Heart right ventricle (tissue), 16 donors: ENCODE measurements at regions not wholly inside any gene's neighbourhood (a gene's known extent, or its start where the extent isn't known, plus 50 kb on each side); places are given as distances from the start of the nearest gene placed in this dataset.

Source experiments
- ATAC-seq, 8 donors: fragments of 200-7000 bp; cut with Tn5 transposase; one replicate each; pipeline ENCODE4 v1.9.1; 2020; ENCODE audit warnings: mild to moderate bottlenecking in 8 of 8, moderate library complexity in 8 of 8, moderate number of reproducible peaks in 1 of 8
- DNase-seq, 2 donors: peaks; one replicate each; pipeline ENCODE4 v3.0.0-alpha.2; 2020
- H3K27ac ChIP-seq, 10 donors: fragments of 200-600 bp; sonication (generic) in 2 of 10; one replicate each; pipeline versions ENCODE4 v1.5.0 to v1.8.0; 2020 to 2022; ENCODE audit warnings: mild to moderate bottlenecking in 3 of 10
- H3K27me3 ChIP-seq, 7 donors: fragments of 200-600 bp; one replicate each; pipeline ENCODE4 v1.8.0; 2021 to 2022; ENCODE audit warnings: mild to moderate bottlenecking in 2 of 7
- H3K36me3 ChIP-seq, 9 donors: fragments of 200-600 bp; sonication (generic) in 1 of 9; one replicate each; pipeline versions ENCODE4 v1.5.0 to v1.8.0; 2020 to 2022; ENCODE audit warnings: mild to moderate bottlenecking in 2 of 9
- H3K4me1 ChIP-seq, 9 donors: fragments of 200-600 bp; sonication (generic) in 1 of 9; one replicate each; pipeline versions ENCODE4 v1.5.0 to v1.8.0; 2020 to 2022; ENCODE audit warnings: mild to moderate bottlenecking in 4 of 9
- H3K4me3 ChIP-seq, 10 donors: fragments of 200-600 bp; sonication (generic) in 2 of 10; one replicate each; pipeline versions ENCODE4 v1.5.0 to v1.8.0; 2020 to 2022; ENCODE audit warnings: mild to moderate bottlenecking in 7 of 10, moderate library complexity in 2 of 10
- H3K9me3 ChIP-seq, 11 donors: fragments of 200-600 bp in 10 of 11; sonication (generic) in 2 of 11; one replicate each; pipeline versions ENCODE4 v1.5.0 to v1.8.0; 2013 to 2022; ENCODE audit warnings: mild to moderate bottlenecking in 2 of 11, control low read depth in 1 of 11, moderate library complexity in 1 of 11
- whole genome bisulfite sequencing, 2 donors: extraction: QIAGEN DNeasy Blood & Tissue Kit; methylation state at CpG; one replicate each; pipeline ENCODE4 v1.1.7; 2013; ENCODE audit warnings: inconsistent platforms in 1 of 2; 5-methylcytosine and 5-hydroxymethylcytosine counted together
- intact Hi-C, 10 donors: fragments of 100-400 bp; cut with DNase I; formaldehyde crosslinking; loops; one replicate each; pipeline versions ENCODE4 v1.11.1 to v1.14.2; 2022
- TF ChIP-seq, protein P1 (sequence below), 9 donors: fragments of 200-600 bp; sonication (generic) in 2 of 9; IDR thresholded peaks; one replicate each; pipeline versions ENCODE4 v1.5.0 to v1.8.0; 2021 to 2022; ENCODE audit warnings: antibody characterized with exemption in 9 of 9, mild to moderate bottlenecking in 5 of 9, moderate library complexity in 1 of 9
- donor health status: Arrhythmogenic right ventricular cardiomyopathy.
- donor health status: ischemic (EF 13 %, LVEDD 7.1; RV severe dilation, severe dysfunction).
- donor health status: healthy with polysubstance abuse.
- donor health status: DM: no; HTN: yes; CAD: no.
- donor health status: DM: no; HTN: no; CAD: no.
- donor health status: ischemic (EF 25% LVEDD 6.9; RV normal size, moderate dysfunction).
- donor health status: ischemic (EF 25% LVEDD 5.7; RV mildly dilated, moderate dysfunction).
- donor health status: healthy.
- donor health status: DM: yes; HTN: yes; CAD: no.
- donor health status: Ischemic cardiomyopathy.
- donor health status: ischemic (EF 35%, LVEDD 5.7; RV mildly dilated, moderate dysfunction).
- donor health status: nonischemic (EF 11% LVEDD 7.7; RV severe dilation, severe dysfunction).
- donor health status: DM: yes; HTN: yes; CAD: no.
- donor health status: PGD.
- donor health status: ischemic (EF 29% LVEDD 5.4; RV normal size, mild dysfunction).
- donor health status: nonischemic (EF 23%, LVEDD 6.1; RV moderate dilation, normal function).

DNA sequence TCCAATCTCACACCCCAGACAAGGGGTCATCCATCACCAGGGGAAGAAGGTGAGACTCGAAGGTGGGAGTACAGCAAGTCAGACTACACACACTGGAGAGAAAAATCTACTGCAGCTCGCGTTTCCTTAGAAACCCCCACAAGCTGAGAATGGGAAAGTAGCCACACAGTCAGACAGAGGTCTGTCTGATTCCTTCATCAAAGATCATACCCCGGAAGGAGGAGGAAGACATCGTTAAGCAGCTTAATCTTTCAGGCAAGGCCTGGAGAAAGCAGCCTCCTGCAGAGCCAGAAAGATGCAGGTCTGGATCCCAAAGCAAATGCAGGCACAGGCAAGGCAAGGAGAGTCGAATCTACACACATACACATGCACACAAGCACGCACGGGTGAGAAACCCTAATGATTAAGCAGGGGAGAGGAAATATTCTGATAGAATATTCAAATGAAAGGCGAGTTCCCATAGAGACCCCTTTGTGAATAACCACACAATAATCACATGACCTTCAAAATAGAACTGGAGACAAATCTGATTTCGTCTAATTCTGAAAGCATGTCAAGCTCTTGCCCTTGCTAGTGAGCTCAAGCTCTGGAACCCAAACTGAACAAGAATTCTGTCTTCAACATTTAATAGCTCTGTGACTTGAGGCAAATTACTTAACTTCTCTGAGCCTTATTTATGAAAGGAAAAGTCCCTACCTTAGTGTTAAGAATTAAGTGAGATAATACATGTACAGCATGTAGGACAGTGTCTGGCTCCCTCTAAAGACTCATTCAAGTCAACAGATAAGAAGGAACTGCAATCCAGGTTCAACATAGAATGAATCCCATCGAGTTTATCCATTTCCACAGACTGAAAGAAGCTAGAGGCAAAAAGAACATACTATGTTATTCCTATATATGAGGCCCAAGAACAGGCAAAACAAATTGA lies 387.8 kb downstream of the OMA1 start:
- H3K9me3 ChIP-seq, result no peaks in the 10 kb centered on the region
- DNase-seq (no peak), ATAC-seq (no peak)
- TF ChIP-seq, protein P1, sequence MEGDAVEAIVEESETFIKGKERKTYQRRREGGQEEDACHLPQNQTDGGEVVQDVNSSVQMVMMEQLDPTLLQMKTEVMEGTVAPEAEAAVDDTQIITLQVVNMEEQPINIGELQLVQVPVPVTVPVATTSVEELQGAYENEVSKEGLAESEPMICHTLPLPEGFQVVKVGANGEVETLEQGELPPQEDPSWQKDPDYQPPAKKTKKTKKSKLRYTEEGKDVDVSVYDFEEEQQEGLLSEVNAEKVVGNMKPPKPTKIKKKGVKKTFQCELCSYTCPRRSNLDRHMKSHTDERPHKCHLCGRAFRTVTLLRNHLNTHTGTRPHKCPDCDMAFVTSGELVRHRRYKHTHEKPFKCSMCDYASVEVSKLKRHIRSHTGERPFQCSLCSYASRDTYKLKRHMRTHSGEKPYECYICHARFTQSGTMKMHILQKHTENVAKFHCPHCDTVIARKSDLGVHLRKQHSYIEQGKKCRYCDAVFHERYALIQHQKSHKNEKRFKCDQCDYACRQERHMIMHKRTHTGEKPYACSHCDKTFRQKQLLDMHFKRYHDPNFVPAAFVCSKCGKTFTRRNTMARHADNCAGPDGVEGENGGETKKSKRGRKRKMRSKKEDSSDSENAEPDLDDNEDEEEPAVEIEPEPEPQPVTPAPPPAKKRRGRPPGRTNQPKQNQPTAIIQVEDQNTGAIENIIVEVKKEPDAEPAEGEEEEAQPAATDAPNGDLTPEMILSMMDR (IDR thresholded peaks at IDR 0.05), result no peak
- no peaks in the 10 kb centered on the region for H3K27me3 ChIP-seq
- no peaks in the 10 kb centered on the region for H3K36me3 ChIP-seq
- H3K4me3 ChIP-seq, result no peak overlapping the region
- intact Hi-C loops, result loop anchor here in 4 of 10 donors (5.0 to 10.0 kb wide), 3 partner anchors 734 to 1324 kb away; partner anchors contain the start of gene DAB1 (in 3 of the 4)
- WGBS, 2 donors, result 61 to 68% methylated on average over 11 of the region's 11 CpGs
- peaks cover 0 to 16% (median 0%) of the 10 kb centered on the region in 9 donors for H3K4me1 ChIP-seq
- no peak overlapping the region for H3K27ac ChIP-seq

DNA sequence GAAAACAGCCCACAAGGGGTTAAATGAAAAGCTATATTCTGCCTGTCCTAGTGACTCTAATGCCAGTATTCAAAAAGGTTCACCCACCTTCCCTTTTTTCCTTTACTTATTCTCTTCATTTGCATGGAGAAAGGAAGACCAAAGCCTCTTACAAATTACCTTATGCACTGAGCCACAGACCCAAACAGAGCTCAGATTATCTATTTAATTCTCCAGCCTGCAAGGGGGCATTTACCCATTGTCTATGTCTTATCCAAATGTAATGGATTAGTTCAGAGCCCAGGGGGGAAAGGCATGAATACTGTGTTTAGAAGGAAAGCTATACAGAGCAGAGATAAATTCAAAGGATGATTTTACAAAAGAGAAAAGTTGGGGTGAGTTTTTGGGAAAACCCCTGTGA lies 388.5 kb downstream of the OMA1 start:
- Histone ChIP-seq H3K36me3 (no peaks in the 10 kb centered on the region), H3K4me1 (peaks cover 0 to 18% (median 0%) of the 10 kb centered on the region in 9 donors), H3K4me3 (no peak overlapping the region), H3K27ac (no peak overlapping the region), H3K27me3 (no peaks in the 10 kb centered on the region), H3K9me3 (no peaks in the 10 kb centered on the region)
- intact Hi-C loops, result loop anchor here in 4 of 10 donors (5.0 to 10.0 kb wide), 3 partner anchors 733 to 1323 kb away; partner anchors contain the start of gene DAB1 (in 3 of the 4)
- TF ChIP-seq, protein P1 (IDR thresholded peaks at IDR 0.05), result no peak
- DNase-seq (no peak), ATAC-seq (no peak)

DNA sequence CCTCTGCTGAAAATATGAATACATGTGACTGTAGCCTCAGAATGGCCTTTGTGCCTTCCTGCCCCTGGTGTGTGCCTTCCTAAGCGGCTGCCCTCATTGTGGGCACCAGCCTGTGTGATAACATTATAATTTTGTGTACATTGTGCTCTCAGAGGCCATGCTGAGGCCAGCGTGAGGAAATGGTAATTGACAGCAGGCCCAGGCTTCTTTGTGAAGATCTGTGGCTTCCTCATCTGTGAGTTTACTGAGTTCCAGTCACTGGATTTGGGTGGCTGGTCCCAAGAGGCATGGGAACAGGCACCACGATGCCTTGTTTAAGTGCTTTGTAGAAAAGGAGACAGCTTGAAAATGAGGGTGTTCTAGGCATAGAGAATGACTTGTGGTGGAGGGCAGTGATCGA lies 389.3 kb downstream of the OMA1 start:
- ATAC-seq (no peak), DNase-seq (no peak)
- peak overlapping the region in 4 of 10 donors; percentile 4 to 48 (median 28) for H3K27ac ChIP-seq
- H3K36me3 ChIP-seq, result no peaks in the 10 kb centered on the region
- no peaks in the 10 kb centered on the region for H3K9me3 ChIP-seq
- 62 to 65% methylated on average over 4 of the region's 4 CpGs for WGBS, 2 donors
- no peak overlapping the region for H3K4me3 ChIP-seq
- H3K27me3 ChIP-seq, result no peaks in the 10 kb centered on the region
- intact Hi-C loops, result loop anchor here in 4 of 10 donors (5.0 to 10.0 kb wide), 3 partner anchors 732 to 1322 kb away; partner anchors contain the start of gene DAB1 (in 3 of the 4)
- TF ChIP-seq, protein P1 (IDR thresholded peaks at IDR 0.05), result no peak
- H3K4me1 ChIP-seq, result peaks cover 0 to 21% (median 0%) of the 10 kb centered on the region in 9 donors

DNA sequence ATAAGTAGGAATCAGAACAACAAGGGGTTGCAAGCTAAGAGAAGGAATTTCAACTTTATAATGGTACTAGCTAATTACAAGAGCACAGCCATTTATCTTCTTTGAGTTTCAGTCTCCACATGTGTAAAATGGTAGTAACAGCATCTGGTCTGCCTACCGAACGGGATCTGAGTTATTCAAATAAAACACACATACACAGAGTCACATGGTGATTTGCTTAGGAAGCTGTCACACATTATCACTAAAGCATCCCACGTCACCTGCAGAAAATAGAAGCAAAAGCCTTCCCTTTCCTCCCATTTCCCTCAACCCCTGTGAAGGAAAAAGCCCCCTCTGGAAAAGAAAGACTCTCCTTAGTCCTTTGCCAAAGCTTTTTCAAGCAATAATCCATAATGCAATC lies 389.7 kb downstream of the OMA1 start:
- H3K9me3 ChIP-seq, result no peaks in the 10 kb centered on the region

More for the DNA sequence above, 389.7 kb downstream of the OMA1 start:
- 39 to 48% methylated on average over 3 of the region's 3 CpGs for WGBS, 2 donors
- H3K27me3 ChIP-seq, result no peaks in the 10 kb centered on the region
- TF ChIP-seq, protein P1 (IDR thresholded peaks at IDR 0.05), result no peak
- ATAC-seq, result no peak
- H3K4me1 ChIP-seq, result peaks cover 0 to 23% (median 0%) of the 10 kb centered on the region in 9 donors
- H3K27ac ChIP-seq, result peak overlapping the region in 5 of 10 donors; percentile 4 to 48 (median 23)
- intact Hi-C loops, result loop anchor here in 4 of 10 donors (5.0 to 10.0 kb wide), 3 partner anchors 732 to 1322 kb away; partner anchors contain the start of gene DAB1 (in 3 of the 4)
- no peak for DNase-seq
- no peaks in the 10 kb centered on the region for H3K36me3 ChIP-seq
- no peak overlapping the region for H3K4me3 ChIP-seq
